Embryonic facial prominence (tissue), 1 donor: ENCODE measurements at regions not wholly inside any gene's neighbourhood (a gene's known extent, or its start where the extent isn't known, plus 50 kb on each side); places are given as distances from the start of the nearest gene placed in this dataset.

Source experiments
- DNase-seq: peaks from one replicate; pipeline ENCODE4 v3.0.0-alpha.2; 2016; ENCODE audit errors: extremely low spot score

DNA sequence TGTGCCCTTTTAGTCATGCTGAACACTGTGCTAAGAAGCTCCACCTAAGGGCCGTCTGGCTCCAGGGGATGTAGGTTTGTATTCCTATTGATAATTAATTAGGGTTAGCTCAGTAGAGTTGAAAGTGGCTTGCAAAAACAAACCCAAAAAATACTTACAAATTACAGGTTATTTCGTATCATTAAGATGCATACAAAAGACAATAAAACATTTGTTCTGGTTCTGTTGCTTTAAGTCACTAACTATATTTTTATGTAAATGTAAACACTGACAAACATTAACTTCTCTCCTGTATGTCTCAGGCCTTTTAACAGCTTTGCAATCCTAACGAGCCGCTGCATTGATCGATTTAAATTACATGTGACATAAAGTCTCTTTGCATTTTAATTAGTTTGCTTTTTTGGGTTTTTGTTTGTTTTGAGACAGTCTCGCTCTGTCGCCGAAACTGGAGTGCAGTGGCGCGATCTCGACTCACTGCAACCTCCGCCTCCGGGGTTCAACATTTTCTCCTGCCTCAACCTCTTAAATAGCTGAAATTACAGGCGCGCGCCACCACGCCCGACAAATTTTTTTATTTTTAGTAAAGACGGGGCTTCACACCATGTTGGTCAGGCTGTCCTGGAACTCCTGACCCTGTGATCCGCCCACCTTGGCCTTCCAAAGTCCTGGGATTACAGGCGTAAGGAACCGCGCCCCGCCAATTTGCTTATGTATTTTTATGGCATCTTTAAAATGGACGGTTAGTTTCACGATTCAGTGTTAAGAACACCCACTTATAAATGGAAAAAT lies 110.9 kb downstream of the HFE start:
- no peak for DNase-seq

DNA sequence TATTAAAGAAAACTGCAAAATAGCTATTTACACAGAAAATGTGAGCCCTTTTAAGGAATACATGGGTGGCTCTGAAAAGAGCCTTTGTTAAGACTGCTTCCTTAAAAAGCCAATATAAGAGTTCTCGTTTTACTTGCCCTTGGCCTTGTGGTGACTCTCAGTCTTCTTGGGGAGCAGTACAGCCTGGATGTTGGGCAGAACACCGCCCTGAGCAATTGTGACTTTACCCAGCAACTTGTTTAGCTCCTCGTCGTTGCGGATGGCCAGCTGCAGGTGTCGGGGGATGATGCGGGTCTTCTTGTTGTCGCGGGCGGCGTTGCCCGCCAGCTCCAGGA lies 111.5 kb downstream of the HFE start:
- DNase-seq, result no peak

DNA sequence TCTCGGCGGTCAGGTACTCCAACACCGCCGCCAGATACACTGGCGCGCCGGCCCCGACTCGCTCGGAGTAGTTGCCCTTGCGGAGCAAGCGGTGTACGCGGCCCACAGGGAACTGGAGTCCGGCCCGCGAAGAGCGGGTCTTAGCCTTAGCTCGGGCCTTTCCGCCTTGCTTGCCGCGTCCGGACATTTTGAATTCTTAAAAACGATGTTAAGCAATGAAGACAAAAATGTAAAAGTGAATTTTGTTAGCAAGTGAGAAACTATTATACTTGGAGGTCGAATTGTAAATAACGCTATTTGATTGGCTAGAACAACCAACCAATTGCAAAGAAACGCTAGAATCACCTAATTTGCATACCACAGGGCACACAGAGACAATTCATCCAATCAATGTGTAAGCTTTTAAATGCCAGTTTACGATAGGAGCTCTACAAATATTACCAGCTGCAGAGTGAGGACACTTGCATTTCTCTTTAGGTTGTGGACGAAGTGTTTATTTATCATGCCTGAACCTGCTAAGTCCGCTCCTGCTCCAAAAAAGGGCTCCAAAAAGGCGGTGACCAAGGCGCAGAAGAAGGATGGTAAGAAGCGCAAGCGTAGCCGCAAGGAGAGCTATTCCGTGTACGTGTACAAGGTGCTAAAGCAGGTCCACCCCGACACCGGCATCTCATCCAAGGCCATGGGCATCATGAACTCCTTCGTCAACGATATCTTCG lies 112.0 kb downstream of the HFE start:
- DNase-seq, result peak; percentile 98

DNA sequence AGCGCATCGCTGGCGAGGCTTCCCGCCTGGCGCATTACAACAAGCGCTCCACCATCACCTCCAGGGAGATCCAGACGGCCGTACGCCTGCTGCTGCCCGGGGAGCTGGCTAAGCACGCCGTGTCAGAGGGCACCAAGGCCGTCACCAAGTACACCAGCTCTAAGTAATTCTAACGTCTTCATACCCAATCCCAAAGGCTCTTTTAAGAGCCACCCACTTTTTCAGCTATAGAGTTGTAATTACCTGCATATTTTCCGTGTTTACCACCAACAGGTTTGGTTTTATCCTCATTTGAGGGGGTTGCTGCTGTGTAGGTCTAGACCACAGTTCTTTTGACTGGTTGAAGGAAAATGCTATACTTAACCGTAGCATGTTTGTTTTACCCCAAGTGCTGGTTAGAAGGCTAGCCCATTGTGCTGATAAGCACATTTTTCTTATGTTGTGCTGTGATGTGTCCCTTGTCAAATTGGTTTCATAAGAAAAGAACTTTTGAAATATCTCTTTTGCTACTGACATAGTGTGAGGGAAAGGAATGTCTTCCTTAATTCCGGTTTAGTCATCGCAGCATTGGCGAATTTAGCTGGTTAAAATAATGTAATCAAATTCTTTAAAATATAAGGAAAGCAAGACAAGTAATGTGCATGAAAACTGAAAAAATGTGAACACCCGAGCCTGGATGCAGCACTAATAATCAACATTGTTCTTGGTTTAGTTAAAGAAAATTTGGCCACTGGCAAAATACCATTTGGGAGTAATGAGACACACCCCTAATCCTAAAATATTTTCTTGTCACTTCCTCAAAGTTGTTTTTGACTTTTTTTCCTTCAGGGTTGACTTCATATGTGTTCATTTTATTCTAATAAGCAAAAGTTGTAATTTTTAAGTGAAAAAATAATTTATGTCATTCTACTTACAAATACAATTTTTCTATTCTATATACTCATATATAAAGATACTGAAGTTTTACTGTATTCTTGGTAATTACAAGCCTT lies 112.8 kb downstream of the HFE start:
- DNase-seq, result no peak

DNA sequence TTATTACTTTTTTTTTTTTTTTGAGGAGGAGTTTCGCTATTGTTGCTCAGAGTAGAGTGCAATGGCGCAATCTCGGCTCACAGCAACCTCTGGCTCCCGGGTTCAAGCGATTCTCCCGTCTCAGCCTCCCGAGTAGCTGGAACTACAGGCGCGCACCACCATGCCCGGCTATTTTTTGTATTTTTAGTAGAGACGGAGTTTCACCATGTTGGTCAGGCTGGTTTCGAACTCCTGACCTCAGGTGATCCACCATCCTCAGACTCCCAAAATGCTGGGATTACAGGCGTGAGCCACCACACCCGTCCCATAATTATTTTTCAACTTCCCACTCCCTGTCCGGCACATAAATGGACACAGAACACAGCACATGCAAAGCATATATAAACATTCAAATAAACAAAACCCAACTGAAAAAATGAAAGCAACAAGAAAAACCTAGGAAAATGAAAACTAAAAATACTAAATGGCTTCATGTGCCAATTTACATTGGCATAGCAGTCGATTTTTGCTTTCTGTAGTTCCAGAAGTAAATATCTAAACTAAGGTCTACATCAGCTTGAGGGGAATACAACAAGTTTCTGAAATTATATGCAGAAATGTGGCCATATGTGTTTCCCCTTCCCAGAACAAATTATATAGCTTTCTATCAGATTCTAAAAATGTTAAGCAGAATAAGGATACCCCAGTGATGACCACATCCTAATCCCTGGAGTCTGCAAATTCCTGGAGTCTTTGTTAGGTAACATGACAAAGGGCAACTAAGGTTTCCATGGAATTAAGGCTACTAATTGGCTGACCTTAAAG lies 113.9 kb downstream of the HFE start:
- DNase-seq, result no peak

DNA sequence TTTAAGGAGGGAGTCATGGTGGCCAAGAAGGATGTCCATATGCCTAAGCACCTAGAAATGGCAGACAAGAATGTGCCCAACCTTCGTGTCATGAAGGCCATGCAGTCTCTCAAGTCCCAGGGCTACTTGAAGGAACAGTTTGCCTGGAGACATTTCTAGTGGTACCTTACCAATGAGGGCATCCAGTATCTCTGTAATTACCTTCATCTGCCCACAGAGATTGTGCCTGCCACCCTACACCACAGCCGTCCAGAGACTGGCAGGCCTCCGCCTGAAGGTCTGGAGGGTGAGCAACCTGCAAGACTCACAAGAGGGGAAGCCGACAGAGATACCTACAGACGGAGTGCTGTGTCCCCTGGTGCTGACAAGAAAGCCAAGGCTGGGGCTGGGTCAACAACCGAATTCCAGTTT lies 115.0 kb downstream of the HFE start:
- DNase-seq, result no peak

DNA sequence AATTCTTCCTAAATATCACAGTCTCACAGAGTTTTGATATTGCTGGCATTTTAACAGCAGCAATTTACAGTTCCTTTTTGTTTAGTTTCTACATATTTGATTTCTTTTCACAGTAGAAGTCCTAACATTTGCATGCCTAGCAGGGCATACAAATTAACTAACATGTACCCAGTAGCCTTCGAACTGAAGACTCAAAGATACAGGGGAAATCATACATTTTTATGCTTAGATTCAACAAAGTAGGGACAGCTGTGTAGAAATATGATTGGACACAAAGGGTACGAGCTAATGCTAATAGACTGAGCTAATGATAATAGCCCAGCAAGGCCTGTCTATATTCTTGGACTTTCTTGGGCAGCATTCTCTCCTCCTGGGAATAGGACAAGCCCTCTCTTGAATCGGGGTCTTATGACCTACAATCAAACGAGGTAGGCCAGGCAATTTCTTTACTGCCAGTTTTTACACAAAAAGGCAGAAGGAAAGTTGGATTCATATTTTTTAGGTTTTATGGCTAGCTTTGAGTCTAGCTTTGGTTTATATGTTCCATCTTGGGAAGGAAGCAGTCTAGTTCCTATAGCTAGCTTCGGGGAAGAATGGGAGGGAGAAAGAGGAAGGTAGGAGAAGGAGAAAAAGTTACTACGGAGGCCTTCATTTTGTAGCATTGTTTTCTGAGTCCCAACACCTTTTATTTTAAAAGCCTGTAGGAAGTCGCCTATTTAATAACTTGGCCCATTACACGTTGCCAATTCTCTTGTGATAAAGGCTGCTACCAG lies 115.8 kb downstream of the HFE start:
- DNase-seq, result no peak

DNA sequence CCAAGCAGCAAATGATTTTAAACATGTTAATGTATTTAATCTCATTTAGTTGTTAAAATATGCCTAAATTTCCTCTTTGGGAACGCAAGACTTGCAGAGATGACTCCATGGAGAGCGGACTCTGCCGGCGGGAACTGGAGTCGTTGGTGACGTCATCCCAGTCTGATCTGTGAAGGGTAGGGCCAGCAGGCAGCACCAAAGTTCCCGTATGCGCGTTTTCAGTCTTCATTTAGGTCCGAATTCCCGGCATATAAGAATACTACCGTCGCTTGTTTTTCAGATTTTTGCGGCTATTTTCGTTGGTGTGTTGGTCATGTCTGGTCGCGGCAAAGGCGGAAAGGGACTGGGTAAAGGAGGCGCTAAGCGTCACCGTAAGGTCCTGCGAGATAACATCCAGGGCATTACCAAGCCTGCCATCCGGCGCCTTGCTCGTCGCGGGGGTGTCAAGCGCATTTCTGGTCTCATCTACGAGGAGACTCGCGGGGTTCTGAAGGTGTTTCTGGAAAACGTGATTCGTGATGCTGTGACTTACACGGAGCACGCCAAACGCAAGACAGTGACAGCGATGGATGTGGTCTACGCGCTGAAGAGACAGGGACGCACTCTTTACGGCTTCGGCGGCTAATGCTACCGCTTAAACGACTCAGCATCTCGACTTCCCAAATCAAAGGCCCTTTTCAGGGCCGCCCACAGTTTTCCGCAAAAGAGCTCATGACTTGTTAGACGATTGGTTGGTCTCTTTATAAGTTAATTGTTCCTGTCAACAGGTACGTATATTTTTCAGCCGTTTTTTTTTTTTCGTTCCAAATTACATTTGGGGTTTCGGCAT lies 117.3 kb downstream of the HFE start:
- DNase-seq, result peak; percentile 99

DNA sequence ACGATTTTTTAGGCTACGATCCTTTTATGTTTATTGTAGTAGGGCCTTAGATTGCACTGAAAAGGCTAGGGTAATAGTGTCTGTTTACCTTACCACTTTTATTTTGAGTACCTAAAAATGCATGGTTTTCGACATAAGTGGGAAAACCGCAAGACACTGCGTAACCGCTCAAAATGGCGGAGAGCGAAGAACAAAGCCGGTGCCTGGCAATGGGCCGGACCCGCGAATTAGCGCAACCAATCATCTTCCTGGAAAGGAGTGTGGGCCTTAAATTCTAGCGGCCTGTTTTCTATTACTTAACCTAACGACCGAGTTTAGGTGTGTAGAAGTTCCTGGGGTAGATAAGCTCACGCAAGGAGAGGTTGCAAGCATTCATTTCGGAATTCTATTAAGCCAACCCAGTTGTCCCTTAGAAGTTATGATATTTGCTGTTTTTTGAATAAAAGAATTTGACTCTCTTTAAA lies 118.0 kb downstream of the HFE start:
- DNase-seq, result peak; percentile 96

DNA sequence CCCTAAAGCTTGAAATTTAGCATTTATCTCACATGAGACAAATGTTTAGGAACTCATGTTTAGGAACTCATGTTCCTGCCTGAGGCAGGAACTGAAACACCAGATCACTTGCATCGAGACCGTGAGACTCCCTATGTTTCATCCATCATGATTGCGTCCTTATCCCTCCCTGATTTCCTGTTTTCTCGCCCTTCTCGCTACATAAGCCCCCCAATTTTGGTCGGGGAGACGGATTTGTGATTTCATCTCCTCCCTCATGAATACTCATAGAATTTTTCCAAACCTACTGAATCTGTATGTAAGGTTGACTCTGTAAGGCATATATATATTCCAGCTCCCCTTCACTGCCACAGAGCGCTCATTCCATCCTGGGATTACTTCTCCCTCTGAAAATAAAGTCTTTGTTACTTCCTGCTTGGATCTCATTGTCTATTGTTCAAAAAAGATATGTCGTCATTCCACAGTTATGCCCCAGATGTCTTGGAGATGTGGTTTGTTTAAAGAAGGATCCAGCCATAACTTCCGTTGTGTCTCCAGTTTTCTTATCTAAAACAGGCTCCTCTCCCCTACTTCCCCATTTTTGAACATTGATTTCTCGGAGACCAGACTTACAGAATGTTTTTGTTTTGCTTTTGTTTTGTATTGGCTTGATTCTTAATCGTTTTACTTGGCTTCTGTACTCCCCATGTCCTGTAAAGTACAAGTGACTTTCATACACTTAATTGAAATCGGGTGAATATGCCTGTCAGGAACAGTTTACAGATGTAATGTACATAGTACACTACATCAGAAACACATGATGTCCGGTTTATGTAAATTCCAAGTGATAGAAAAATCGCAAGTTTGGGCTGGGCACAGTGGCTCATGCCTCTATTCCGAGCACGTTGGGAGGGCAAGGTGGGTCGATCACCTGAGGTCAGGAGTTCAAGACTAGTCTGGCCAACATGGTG lies 118.7 kb downstream of the HFE start:
- peak; percentile 80 for DNase-seq

DNA sequence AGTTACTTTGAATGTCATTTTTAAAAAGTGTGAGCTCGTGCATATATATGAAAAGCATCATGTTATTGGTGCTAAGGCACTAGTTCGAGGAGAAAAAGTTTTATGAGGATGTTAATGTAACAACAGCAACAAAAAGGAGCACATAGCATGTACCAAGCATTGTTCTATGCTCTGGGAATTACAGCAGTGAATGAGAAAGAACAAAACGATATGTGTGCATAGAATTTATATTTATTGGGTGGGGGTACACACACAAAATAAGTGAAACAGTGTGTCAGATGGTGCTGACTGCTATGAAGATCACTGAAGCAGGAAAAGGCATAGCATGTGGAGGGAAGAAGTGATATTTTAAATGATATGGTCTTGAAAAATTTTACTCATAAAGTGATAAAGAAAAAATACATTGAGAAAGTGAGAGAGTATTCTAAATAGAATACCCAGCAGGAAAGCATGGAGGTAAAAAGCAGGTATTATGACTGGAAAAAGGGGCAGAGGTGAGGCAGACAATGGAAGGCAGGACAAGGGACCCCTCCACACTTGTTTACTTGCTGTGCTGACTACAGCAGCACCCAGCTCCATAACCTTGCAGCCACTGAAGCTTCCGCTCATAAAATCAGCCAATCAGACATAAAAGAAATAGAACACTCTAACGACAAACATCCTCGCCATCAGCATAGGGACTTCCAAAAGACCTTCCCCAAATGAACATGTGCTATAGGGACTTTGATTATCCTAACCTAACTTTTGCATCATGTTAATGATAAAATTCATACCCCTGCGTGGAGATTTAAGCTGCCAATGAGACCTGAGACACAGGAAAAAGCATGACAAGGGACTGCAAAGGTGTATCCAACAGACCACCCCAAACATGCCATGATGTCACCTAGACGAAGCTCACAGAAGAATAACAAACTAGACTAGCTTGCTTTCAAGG lies 119.9 kb downstream of the HFE start:
- DNase-seq, result no peak

DNA sequence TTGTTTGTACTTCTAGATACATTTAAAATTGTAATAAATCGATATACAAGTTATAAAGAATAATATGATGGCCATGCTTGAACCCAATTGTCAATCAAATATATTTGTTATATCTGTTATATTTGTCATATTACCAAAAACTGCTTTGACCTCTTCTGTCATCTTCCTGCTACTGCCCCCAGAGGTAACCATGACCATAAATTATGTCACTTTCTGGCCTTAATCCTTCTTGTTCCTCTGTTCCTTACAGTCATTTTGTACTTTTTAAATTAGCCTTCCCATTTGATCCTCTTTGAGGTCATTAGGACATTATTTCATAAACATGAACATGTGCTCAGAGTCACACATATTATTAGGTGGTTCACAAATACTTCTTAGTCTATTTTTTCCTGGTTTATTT lies 124.7 kb downstream of the HFE start:
- DNase-seq, result no peak

DNA sequence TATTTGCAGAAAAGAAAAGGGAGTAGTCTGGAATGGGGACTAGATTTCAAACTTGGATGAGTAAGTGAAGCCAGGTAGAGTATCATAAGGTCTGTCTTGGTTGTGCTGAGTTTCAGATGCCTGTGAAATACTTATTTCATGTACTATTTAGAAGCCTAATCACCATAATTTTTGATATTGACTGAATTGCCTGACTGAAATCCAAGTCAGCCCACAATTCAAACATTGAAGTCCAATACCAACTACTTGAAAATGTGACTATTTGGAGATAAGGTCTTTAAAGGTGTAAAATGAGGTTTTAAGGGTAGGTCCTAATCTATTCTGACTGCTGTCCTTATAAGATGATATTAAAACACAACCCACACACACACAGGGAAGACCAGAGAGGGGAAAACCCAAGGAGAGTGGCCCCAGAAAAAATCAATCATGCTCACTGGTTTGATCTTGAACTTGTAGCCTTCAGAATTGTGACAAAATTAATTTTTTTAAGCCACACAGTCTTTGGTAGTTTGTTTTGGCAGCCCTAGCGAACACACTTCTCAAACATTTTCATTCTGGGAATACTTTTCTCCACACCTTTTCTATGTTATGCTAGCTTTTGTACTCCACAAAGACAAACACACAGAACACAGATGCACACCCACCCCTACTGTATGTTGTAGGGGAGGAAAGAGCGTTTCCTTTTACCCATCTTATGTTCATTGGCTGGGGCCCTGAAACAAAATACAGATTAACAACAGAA lies 126.3 kb downstream of the HFE start:
- no peak for DNase-seq

DNA sequence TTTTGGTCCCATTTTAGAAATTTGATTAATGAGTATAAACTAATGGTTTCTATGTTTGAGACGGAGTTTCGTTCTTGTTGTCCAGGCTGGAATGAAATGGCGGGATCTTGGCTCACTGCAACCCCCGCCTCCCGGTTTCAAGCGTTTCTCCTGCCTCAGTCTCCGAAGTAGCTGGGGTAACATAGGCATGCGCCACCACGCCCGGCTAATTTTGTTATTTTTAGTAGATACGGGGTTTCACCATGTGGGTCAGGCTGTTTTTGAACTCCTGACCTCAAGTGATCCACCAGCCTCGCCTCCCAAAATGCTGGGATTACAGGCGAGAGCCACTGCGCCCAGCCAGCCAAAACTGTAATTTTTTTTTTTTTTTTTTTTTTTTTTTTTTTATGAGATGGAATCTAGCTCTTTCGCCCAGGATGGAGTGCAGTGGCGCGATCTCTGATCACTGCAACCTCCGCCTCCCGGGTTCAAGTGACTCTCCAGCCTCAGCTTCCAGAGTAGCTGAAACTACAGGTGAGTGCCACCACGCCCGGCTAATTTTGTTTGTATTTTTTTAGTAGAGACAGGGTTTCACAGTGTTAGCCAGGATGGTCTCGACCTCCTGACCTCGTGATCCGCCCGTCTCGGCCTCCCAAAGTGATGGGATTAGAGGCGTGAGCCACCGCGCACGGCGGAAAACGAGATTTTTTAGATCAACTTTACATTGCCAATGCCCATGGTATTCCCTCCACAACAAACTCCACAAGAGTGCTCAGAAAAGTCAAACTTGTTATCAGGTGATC lies 127.8 kb downstream of the HFE start:
- no peak for DNase-seq

DNA sequence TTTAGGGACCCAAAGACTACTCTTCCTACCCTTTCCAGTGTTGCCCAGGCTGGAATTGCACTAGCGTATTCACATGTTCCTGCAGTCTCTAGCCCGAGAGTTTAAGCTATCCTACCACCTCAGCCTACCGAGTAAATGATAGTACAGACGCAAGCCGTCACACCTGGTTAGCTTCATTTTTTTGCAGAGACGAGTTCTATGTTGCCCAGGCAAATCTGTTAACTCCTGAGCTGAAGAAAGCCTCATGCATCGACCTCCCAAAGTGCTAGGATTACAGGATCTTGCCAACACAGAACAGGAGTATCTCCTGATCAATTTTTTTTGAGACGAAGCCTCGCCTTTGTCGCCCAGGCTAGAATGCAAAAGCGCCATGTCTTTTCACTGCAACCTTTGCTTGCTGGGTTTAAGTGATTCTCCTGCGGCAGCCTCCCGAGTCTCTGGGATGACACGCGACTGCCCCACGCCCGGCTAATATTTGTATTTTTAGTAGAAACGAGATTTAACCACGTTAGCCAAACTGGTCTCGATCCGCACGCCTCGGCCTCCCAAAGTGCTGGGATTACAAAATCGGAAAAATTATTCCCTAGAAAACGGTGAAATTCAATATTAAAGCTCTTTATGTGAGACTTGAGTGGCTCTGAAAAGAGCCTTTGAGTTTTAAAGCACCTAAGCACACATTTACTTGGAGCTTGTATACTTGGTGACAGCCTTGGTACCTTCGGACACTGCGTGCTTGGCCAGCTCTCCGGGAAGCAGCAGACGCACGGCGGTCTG lies 128.5 kb downstream of the HFE start:
- no peak for DNase-seq
